ENCODE measurements at regions not wholly inside any gene's neighbourhood (a gene's known extent, or its start where the extent isn't known, plus 50 kb on each side); places are given as distances from the start of the nearest gene placed in this dataset.

- no peak for TF ChIP-seq CTCF (conservative IDR thresholded peaks at IDR 0.05; ENCODE audit: low read depth, low read length)
- no peak for TF ChIP-seq POLR2A (IDR thresholded peaks at IDR 0.05; ENCODE audit: low read depth, low read length)
- no peak for TF ChIP-seq RAD21 (IDR thresholded peaks at IDR 0.05; ENCODE audit: low read length)
Measured at GRCh38 chr5:98130261-98131035, 643.0 kb upstream of the RGMB start.
